GM23338 (cell line): ENCODE measurements at regions not wholly inside any gene's neighbourhood (a gene's known extent, or its start where the extent isn't known, plus 50 kb on each side); places are given as distances from the start of the nearest gene placed in this dataset.

Experiments
- ATAC-seq: fragments of 200-7000 bp; cut with Tn5 transposase; 3 replicates; pipeline ENCODE4 v1.9.1; 2020
- DNase-seq: peaks from one replicate; pipeline ENCODE4 v3.0.0-alpha.2; 2015; ENCODE audit warnings: low spot score
- H2AFZ ChIP-seq: fragments of 200-600 bp; sonication (generic); 2 replicates; pipeline ENCODE4 v1.8.0; 2016; ENCODE audit warnings: antibody characterized with exemption, mild to moderate bottlenecking, moderate library complexity
- H3F3A ChIP-seq: fragments of 200-600 bp; sonication (generic); replicated peaks from 2 replicates; pipeline ENCODE4 v1.8.0; 2017; ENCODE audit warnings: antibody characterized with exemption, mixed run types, low read depth
- H3K27ac ChIP-seq: fragments of 200-600 bp; sonication (generic); 2 replicates; pipeline ENCODE4 v1.6.1; 2016; ENCODE audit warnings: low read depth
- H3K27me3 ChIP-seq: fragments of 200-600 bp; sonication (generic); 2 replicates; pipeline ENCODE4 v1.8.0; 2016; ENCODE audit warnings: mild to moderate bottlenecking, mixed run types, moderate library complexity; ENCODE audit not compliant: insufficient read depth
- H3K36me3 ChIP-seq: fragments of 200-600 bp; sonication (generic); 2 replicates; pipeline ENCODE4 v1.8.0; 2016; ENCODE audit warnings: mild to moderate bottlenecking; ENCODE audit not compliant: insufficient read depth
- H3K4me1 ChIP-seq: fragments of 200-600 bp; sonication (generic); 2 replicates; pipeline ENCODE4 v1.8.0; 2016; ENCODE audit warnings: mild to moderate bottlenecking, moderate library complexity; ENCODE audit not compliant: insufficient read depth
- H3K4me2 ChIP-seq: fragments of 200-600 bp; sonication (generic); 2 replicates; pipeline ENCODE4 v1.7.1; 2017; ENCODE audit warnings: mixed run types
- H3K4me3 ChIP-seq: fragments of 200-600 bp; sonication (generic); 2 replicates; pipeline ENCODE4 v1.6.1; 2016; ENCODE audit warnings: mixed run types
- H3K79me2 ChIP-seq: fragments of 200-600 bp; sonication (generic); replicated peaks from 2 replicates; pipeline ENCODE4 v1.8.0; 2017; ENCODE audit warnings: mild to moderate bottlenecking; ENCODE audit not compliant: insufficient read depth
- H3K9me2 ChIP-seq: fragments of 200-600 bp; sonication (generic); 2 replicates; pipeline ENCODE4 v1.8.0; 2017; ENCODE audit not compliant: insufficient read depth
- H4K20me1 ChIP-seq: fragments of 200-600 bp; sonication (generic); replicated peaks from 2 replicates; pipeline ENCODE4 v1.8.0; 2017; ENCODE audit warnings: mild to moderate bottlenecking; ENCODE audit not compliant: insufficient read depth
- H3K27ac Mint-ChIP-seq: 2 replicates; pipeline ENCODE4 v1.8.0; 2020; ENCODE audit warnings: inconsistent platforms, mild to moderate bottlenecking, moderate library complexity, mixed read lengths
- H3K27me3 Mint-ChIP-seq: 3 replicates; pipeline ENCODE4 v1.8.0; 2022; ENCODE audit warnings: low read depth, mild to moderate bottlenecking, moderate library complexity, mixed read lengths, inconsistent platforms; ENCODE audit not compliant: insufficient read depth, poor library complexity
- H3K36me3 Mint-ChIP-seq: 3 replicates; pipeline ENCODE4 v1.8.0; 2021; ENCODE audit warnings: low read depth, mild to moderate bottlenecking, inconsistent platforms, moderate library complexity, mixed read lengths
- H3K4me1 Mint-ChIP-seq: 3 replicates; pipeline ENCODE4 v1.8.0; 2020; ENCODE audit warnings: mild to moderate bottlenecking, inconsistent platforms, mixed read lengths
- H3K4me3 Mint-ChIP-seq: 3 replicates; pipeline ENCODE4 v1.8.0; 2021; ENCODE audit warnings: moderate library complexity, mild to moderate bottlenecking, inconsistent platforms, mixed read lengths
- H3K9me3 Mint-ChIP-seq: 3 replicates; pipeline ENCODE4 v1.8.0; 2020; ENCODE audit warnings: moderate library complexity, mild to moderate bottlenecking, inconsistent platforms, mixed read lengths
- CREB1 ChIP-seq: fragments of 250-450 bp; sonication (Bioruptor Pico); IDR thresholded peaks from 2 replicates; pipeline ENCODE4 v1.5.0; 2020; ENCODE audit warnings: low read depth, mild to moderate bottlenecking, moderate library complexity
- ETS1 ChIP-seq: IDR thresholded peaks from 2 replicates; pipeline ENCODE4 v1.6.1; 2016; ENCODE audit warnings: antibody characterized with exemption
- EZH2 ChIP-seq: fragments of 200-600 bp; sonication (generic); IDR thresholded peaks from one replicate; pipeline ENCODE4 v1.8.0; 2017; ENCODE audit warnings: antibody characterized with exemption, mild to moderate bottlenecking, low read depth; ENCODE audit not compliant: unreplicated experiment
- EZH2phosphoT487 ChIP-seq: fragments of 200-600 bp; sonication (generic); IDR thresholded peaks from one replicate; pipeline ENCODE4 v1.8.1; 2018; ENCODE audit warnings: antibody characterized with exemption; ENCODE audit not compliant: unreplicated experiment
- JUNB ChIP-seq: IDR thresholded peaks from one replicate; pipeline ENCODE4 v1.6.1; 2016; ENCODE audit warnings: antibody characterized with exemption; ENCODE audit not compliant: unreplicated experiment
- NANOG ChIP-seq: IDR thresholded peaks from 2 replicates; pipeline ENCODE4 v1.6.1; 2016; ENCODE audit warnings: antibody characterized with exemption, borderline replicate concordance
- POLR2AphosphoS5 ChIP-seq: IDR thresholded peaks from 2 replicates; pipeline ENCODE4 v1.6.1; 2016; ENCODE audit warnings: antibody characterized with exemption, low read depth
- STAT1 ChIP-seq: IDR thresholded peaks from one replicate; pipeline ENCODE4 v1.6.1; 2016; ENCODE audit warnings: antibody characterized with exemption; ENCODE audit not compliant: unreplicated experiment
- ZNF114 ChIP-seq: fragments of 250-450 bp; sonication (Bioruptor Pico); IDR thresholded peaks from 2 replicates; pipeline ENCODE4 v1.5.0; 2020; ENCODE audit warnings: mild to moderate bottlenecking, moderate library complexity
- ZNF331 ChIP-seq: fragments of 250-450 bp; sonication (Bioruptor Pico); IDR thresholded peaks from 2 replicates; pipeline ENCODE4 v1.5.0; 2020; ENCODE audit warnings: low read depth, mild to moderate bottlenecking, moderate library complexity
- TF ChIP-seq, protein P1 (sequence below): IDR thresholded peaks from one replicate; pipeline ENCODE4 v1.6.1; 2018; ENCODE audit warnings: antibody characterized with exemption; ENCODE audit not compliant: unreplicated experiment
- TF ChIP-seq, protein P2 (sequence below): fragments of 250-450 bp; sonication (Bioruptor Pico); IDR thresholded peaks from 2 replicates; pipeline ENCODE4 v1.5.0; 2020; ENCODE audit warnings: mild to moderate bottlenecking, moderate library complexity
- TF ChIP-seq, protein P3 (sequence below), 2 experiments: fragments of 200-600 bp in 1 of 2; sonication (generic) in 1 of 2; conservative IDR thresholded peaks; 2 replicates each; pipeline versions ENCODE4 v1.5.1 to v1.6.1; 2016 to 2017; ENCODE audit warnings: antibody characterized with exemption in 2 of 2, low read depth in 2 of 2, mild to moderate bottlenecking in 2 of 2, moderate library complexity in 1 of 2

DNA sequence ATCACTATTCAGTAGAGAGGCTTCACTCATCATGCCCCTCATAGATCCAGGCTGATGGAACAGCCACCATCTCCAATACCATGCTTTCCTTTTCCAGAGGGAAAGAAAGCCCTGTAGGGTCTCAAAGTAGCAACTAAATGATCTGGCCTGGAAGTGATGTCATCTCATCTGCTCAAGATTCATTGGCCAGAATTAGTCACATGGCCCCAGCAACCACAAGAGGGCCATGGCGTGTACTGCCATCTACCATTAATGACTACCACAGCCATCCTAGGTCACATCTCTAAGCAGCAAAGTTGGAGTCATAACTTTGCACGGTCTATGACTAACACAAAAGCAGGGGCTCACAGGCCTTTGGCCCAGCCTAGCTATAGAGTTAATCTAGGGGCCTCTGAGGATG, 194.8 kb downstream of the KIT start:
- no peak for DNase-seq
- H3K4me1 Mint-ChIP-seq, result no peaks in the 10 kb centered on the region
- TF ChIP-seq CREB1 (no peak), EZH2 (no peak), EZH2phosphoT487 (no peak), JUNB (no peak), STAT1 (no peak), POLR2AphosphoS5 (no peak), NANOG (no peak), ETS1 (no peak), ZNF331 (CRISPR knock-in tag) (no peak), ZNF114 (CRISPR knock-in tag) (no peak)
- TF ChIP-seq, protein P1, sequence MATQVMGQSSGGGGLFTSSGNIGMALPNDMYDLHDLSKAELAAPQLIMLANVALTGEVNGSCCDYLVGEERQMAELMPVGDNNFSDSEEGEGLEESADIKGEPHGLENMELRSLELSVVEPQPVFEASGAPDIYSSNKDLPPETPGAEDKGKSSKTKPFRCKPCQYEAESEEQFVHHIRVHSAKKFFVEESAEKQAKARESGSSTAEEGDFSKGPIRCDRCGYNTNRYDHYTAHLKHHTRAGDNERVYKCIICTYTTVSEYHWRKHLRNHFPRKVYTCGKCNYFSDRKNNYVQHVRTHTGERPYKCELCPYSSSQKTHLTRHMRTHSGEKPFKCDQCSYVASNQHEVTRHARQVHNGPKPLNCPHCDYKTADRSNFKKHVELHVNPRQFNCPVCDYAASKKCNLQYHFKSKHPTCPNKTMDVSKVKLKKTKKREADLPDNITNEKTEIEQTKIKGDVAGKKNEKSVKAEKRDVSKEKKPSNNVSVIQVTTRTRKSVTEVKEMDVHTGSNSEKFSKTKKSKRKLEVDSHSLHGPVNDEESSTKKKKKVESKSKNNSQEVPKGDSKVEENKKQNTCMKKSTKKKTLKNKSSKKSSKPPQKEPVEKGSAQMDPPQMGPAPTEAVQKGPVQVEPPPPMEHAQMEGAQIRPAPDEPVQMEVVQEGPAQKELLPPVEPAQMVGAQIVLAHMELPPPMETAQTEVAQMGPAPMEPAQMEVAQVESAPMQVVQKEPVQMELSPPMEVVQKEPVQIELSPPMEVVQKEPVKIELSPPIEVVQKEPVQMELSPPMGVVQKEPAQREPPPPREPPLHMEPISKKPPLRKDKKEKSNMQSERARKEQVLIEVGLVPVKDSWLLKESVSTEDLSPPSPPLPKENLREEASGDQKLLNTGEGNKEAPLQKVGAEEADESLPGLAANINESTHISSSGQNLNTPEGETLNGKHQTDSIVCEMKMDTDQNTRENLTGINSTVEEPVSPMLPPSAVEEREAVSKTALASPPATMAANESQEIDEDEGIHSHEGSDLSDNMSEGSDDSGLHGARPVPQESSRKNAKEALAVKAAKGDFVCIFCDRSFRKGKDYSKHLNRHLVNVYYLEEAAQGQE, result no peak
- TF ChIP-seq, protein P2, sequence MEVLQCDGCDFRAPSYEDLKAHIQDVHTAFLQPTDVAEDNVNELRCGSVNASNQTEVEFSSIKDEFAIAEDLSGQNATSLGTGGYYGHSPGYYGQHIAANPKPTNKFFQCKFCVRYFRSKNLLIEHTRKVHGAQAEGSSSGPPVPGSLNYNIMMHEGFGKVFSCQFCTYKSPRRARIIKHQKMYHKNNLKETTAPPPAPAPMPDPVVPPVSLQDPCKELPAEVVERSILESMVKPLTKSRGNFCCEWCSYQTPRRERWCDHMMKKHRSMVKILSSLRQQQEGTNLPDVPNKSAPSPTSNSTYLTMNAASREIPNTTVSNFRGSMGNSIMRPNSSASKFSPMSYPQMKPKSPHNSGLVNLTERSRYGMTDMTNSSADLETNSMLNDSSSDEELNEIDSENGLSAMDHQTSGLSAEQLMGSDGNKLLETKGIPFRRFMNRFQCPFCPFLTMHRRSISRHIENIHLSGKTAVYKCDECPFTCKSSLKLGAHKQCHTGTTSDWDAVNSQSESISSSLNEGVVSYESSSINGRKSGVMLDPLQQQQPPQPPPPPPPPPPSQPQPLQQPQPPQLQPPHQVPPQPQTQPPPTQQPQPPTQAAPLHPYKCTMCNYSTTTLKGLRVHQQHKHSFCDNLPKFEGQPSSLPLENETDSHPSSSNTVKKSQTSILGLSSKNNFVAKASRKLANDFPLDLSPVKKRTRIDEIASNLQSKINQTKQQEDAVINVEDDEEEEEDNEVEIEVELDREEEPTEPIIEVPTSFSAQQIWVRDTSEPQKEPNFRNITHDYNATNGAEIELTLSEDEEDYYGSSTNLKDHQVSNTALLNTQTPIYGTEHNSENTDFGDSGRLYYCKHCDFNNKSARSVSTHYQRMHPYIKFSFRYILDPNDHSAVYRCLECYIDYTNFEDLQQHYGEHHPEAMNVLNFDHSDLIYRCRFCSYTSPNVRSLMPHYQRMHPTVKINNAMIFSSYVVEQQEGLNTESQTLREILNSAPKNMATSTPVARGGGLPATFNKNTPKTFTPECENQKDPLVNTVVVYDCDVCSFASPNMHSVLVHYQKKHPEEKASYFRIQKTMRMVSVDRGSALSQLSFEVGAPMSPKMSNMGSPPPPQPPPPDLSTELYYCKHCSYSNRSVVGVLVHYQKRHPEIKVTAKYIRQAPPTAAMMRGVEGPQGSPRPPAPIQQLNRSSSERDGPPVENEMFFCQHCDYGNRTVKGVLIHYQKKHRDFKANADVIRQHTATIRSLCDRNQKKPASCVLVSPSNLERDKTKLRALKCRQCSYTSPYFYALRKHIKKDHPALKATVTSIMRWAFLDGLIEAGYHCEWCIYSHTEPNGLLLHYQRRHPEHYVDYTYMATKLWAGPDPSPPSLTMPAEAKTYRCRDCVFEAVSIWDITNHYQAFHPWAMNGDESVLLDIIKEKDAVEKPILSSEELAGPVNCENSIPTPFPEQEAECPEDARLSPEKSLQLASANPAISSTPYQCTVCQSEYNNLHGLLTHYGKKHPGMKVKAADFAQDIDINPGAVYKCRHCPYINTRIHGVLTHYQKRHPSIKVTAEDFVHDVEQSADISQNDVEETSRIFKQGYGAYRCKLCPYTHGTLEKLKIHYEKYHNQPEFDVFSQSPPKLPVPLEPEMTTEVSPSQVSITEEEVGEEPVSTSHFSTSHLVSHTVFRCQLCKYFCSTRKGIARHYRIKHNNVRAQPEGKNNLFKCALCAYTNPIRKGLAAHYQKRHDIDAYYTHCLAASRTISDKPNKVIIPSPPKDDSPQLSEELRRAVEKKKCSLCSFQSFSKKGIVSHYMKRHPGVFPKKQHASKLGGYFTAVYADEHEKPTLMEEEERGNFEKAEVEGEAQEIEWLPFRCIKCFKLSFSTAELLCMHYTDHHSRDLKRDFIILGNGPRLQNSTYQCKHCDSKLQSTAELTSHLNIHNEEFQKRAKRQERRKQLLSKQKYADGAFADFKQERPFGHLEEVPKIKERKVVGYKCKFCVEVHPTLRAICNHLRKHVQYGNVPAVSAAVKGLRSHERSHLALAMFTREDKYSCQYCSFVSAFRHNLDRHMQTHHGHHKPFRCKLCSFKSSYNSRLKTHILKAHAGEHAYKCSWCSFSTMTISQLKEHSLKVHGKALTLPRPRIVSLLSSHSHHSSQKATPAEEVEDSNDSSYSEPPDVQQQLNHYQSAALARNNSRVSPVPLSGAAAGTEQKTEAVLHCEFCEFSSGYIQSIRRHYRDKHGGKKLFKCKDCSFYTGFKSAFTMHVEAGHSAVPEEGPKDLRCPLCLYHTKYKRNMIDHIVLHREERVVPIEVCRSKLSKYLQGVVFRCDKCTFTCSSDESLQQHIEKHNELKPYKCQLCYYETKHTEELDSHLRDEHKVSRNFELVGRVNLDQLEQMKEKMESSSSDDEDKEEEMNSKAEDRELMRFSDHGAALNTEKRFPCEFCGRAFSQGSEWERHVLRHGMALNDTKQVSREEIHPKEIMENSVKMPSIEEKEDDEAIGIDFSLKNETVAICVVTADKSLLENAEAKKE (CRISPR knock-in tag), result no peak
- TF ChIP-seq, protein P3, sequence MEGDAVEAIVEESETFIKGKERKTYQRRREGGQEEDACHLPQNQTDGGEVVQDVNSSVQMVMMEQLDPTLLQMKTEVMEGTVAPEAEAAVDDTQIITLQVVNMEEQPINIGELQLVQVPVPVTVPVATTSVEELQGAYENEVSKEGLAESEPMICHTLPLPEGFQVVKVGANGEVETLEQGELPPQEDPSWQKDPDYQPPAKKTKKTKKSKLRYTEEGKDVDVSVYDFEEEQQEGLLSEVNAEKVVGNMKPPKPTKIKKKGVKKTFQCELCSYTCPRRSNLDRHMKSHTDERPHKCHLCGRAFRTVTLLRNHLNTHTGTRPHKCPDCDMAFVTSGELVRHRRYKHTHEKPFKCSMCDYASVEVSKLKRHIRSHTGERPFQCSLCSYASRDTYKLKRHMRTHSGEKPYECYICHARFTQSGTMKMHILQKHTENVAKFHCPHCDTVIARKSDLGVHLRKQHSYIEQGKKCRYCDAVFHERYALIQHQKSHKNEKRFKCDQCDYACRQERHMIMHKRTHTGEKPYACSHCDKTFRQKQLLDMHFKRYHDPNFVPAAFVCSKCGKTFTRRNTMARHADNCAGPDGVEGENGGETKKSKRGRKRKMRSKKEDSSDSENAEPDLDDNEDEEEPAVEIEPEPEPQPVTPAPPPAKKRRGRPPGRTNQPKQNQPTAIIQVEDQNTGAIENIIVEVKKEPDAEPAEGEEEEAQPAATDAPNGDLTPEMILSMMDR (conservative IDR thresholded peaks at IDR 0.05; ENCODE audit: low read depth in 2 of 2), result no peak

More for the DNA sequence above, 194.8 kb downstream of the KIT start:
- H3K36me3 ChIP-seq, result no peaks in the 10 kb centered on the region
- H3K4me1 ChIP-seq, result no peaks in the 10 kb centered on the region
- no peaks in the 10 kb centered on the region for H4K20me1 ChIP-seq
- H3K9me2 ChIP-seq, result peaks cover 3% of the 10 kb centered on the region
- no peaks in the 10 kb centered on the region for H3F3A ChIP-seq
- H3K27ac ChIP-seq, result no peak overlapping the region
- Mint-ChIP-seq H3K4me3 (no peak overlapping the region), H3K27me3 (peaks cover 1% of the 10 kb centered on the region), H3K27ac (no peak overlapping the region), H3K36me3 (no peaks in the 10 kb centered on the region), H3K9me3 (no peaks in the 10 kb centered on the region)
- H3K79me2 ChIP-seq, result no peaks in the 10 kb centered on the region
- H2AFZ ChIP-seq, result 0 out of 2 replicates have a peak overlapping the region, but pooled peaks have one; percentile 28
- ATAC-seq, result no peak
- H3K4me3 ChIP-seq, result no peak overlapping the region
- H3K4me2 ChIP-seq, result no peak overlapping the region
- H3K27me3 ChIP-seq, result no peaks in the 10 kb centered on the region
